Right lung (tissue), 2 donors: ENCODE measurements at regions not wholly inside any gene's neighbourhood (a gene's known extent, or its start where the extent isn't known, plus 50 kb on each side); places are given as distances from the start of the nearest gene placed in this dataset.
A peak's percentile ranks its signal among the peaks of the same experiment; 100 is the strongest.

ENCODE experiments used
- DNase-seq, 2 donors: peaks; one replicate each; pipeline ENCODE4 v3.0.0-alpha.2; 2013

GRCh38 chr4:74649193-74649592 lies 145.1 kb downstream of the BTC start:
- no peak for DNase-seq

- no peak for DNase-seq
Observed at GRCh38 chr4:74651198-74651597, 143.1 kb downstream of the BTC start.

- DNase-seq: no peak
Observed at GRCh38 chr4:74653331-74654229, 140.7 kb downstream of the BTC start.

GRCh38 chr4:74654230-74654681 lies 140.1 kb downstream of the BTC start:
- no peak for DNase-seq

- DNase-seq: no peak
Observed at GRCh38 chr4:74656596-74656995, 137.7 kb downstream of the BTC start.

GRCh38 chr4:74658116-74658515 lies 136.2 kb downstream of the BTC start:
- DNase-seq: no peak

GRCh38 chr4:74659576-74660411 lies 134.5 kb downstream of the BTC start:
- no peak for DNase-seq

- no peak for DNase-seq
Observed at GRCh38 chr4:74660866-74661265, 133.5 kb downstream of the BTC start.

- no peak for DNase-seq
Observed at GRCh38 chr4:74661427-74662201, 132.7 kb downstream of the BTC start.

- DNase-seq: no peak
Observed at GRCh38 chr4:74663631-74664030, 130.7 kb downstream of the BTC start.

GRCh38 chr4:74665346-74665745 lies 129.0 kb downstream of the BTC start:
- no peak for DNase-seq

GRCh38 chr4:74665876-74666275 lies 128.4 kb downstream of the BTC start:
- DNase-seq: no peak

- no peak for DNase-seq
Observed at GRCh38 chr4:74667438-74667837, 126.9 kb downstream of the BTC start.

- no peak for DNase-seq
Observed at GRCh38 chr4:74667944-74668343, 126.4 kb downstream of the BTC start.

- no peak for DNase-seq
Observed at GRCh38 chr4:74669702-74670101, 124.6 kb downstream of the BTC start.

- DNase-seq: no peak
Observed at GRCh38 chr4:74670583-74670982, 123.7 kb downstream of the BTC start.

GRCh38 chr4:74671080-74671698 lies 123.1 kb downstream of the BTC start:
- peak; percentile 17 to 25 for DNase-seq

GRCh38 chr4:74674750-74675149 lies 119.6 kb downstream of the BTC start:
- DNase-seq: no peak

GRCh38 chr4:74675673-74676279 lies 118.5 kb downstream of the BTC start:
- DNase-seq: peak; percentile 13 to 18

- no peak for DNase-seq
Observed at GRCh38 chr4:74682567-74683359, 111.6 kb downstream of the BTC start.
